Right atrium auricular region (tissue), 2 donors: ENCODE measurements at regions not wholly inside any gene's neighbourhood (a gene's known extent, or its start where the extent isn't known, plus 50 kb on each side); places are given as distances from the start of the nearest gene placed in this dataset.

Experiments used
- DNase-seq: peaks from one replicate; pipeline ENCODE4 v3.0.0-alpha.2; 2019; ENCODE audit warnings: low spot score
- H3K27ac ChIP-seq, 2 donors: fragments of 200-600 bp; sonication (generic); 1 replicate in 1 of 2; 2 replicates in 1 of 2; pipeline ENCODE4 v1.5.1; 2016 to 2019
- H3K27me3 ChIP-seq, 2 donors: fragments of 200-600 bp; sonication (generic); one replicate each; pipeline versions ENCODE4 v1.5.1 to v1.6.0; 2017 to 2019
- H3K36me3 ChIP-seq: fragments of 200-600 bp; sonication (generic); one replicate; pipeline ENCODE4 v1.5.1; 2016
- H3K4me1 ChIP-seq, 2 donors: fragments of 200-600 bp; sonication (generic); one replicate each; pipeline versions ENCODE4 v1.5.1 to v1.6.0; 2017 to 2019
- H3K4me3 ChIP-seq, 2 donors: fragments of 200-600 bp; sonication (generic); 1 replicate in 1 of 2; 2 replicates in 1 of 2; pipeline ENCODE4 v1.5.1; 2017 to 2019; ENCODE audit warnings: mild to moderate bottlenecking in 1 of 2, moderate library complexity in 1 of 2
- H3K9me3 ChIP-seq, 2 donors: fragments of 200-600 bp; sonication (generic); one replicate each; pipeline ENCODE4 v1.5.1; 2019
- TF ChIP-seq, protein P1 (sequence below), 2 donors: fragments of 200-600 bp; sonication (generic); IDR thresholded peaks; one replicate each; pipeline ENCODE4 v1.5.1; 2019; ENCODE audit warnings: antibody characterized with exemption in 2 of 2

DNA sequence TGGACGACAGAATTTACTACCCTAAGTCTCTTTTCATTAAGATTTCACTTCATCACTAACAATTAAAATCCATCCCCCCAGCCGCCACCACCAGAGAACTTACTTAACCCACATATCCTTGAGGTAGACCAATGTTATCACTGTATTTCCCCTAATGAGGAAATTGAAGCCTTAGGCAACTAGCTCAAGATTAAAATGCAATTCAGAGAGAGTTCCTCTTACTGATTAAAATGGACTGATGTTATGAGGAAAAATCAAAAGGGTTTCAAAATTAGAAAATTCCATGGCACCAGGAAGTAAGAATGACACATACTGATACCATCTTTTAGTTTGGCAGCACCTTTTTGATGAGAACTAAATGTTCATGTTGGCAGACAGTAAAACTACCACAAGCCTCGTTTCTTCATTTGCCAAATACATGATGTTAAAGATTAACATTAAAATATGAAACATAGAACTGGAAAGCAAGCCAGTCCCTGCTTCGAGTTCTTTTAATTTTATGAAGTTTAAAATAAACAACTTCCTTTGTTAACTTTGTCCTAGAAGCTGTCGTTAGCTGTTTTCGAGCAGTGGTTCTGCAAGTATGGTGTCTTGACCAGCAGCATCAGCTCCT, 69.3 kb upstream of the CCDC160 start:
- Histone ChIP-seq H3K4me3 (no peak overlapping the region), H3K27me3 (no peaks in the 10 kb centered on the region), H3K36me3 (no peaks in the 10 kb centered on the region), H3K27ac (no peak overlapping the region), H3K9me3 (no peaks in the 10 kb centered on the region), H3K4me1 (no peaks in the 10 kb centered on the region)
- TF ChIP-seq, protein P1, sequence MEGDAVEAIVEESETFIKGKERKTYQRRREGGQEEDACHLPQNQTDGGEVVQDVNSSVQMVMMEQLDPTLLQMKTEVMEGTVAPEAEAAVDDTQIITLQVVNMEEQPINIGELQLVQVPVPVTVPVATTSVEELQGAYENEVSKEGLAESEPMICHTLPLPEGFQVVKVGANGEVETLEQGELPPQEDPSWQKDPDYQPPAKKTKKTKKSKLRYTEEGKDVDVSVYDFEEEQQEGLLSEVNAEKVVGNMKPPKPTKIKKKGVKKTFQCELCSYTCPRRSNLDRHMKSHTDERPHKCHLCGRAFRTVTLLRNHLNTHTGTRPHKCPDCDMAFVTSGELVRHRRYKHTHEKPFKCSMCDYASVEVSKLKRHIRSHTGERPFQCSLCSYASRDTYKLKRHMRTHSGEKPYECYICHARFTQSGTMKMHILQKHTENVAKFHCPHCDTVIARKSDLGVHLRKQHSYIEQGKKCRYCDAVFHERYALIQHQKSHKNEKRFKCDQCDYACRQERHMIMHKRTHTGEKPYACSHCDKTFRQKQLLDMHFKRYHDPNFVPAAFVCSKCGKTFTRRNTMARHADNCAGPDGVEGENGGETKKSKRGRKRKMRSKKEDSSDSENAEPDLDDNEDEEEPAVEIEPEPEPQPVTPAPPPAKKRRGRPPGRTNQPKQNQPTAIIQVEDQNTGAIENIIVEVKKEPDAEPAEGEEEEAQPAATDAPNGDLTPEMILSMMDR (IDR thresholded peaks at IDR 0.05), result no peak
- no peak for DNase-seq

DNA sequence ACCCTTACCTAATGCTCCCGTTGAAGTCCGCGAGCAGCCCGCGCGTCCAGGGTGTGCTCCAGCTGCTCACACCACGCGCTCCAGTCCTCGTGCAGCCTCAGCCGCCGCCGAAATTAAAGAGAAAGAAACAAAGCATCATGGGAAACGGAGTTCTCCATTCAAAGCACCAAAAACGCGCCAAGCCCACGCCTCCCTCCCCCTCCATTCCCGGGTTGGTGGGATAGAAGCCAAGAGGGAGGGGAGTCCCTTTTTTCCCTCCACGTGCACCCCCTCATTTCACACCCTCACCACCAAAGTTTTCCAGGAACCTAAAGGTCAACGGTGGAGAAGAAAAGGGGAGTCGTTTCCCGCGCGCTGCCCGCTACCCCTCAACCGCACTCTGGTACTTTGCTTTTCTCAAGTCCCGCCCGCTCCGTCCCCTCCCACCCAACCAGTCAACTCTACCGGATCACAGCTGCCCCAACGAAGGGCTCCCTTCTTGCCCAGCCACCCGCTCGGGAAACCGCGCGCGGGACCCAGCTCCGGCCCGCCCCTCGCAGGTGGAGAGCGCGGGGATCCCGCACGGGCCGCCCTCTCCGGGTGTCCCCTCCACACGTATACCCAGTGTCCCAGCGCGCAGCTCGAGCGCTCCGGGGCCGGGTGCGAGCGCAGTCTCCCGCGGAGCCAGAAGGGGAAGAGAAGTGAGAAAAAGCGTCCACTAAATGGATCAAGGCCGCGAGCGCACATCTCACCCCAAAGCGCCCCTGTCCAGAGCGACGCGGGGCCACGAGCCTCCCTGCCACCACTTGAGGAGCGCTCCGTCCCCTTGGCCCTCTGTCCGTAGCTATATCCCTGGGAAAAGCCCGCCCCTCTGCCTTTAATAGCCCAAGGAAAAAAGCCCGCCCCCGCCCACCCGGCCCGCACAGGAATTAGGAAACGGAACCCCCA, 65.1 kb upstream of the CCDC160 start:
- Histone ChIP-seq H3K4me3 (peak overlapping the region; percentile 46 to 56), H3K27me3 (no peaks in the 10 kb centered on the region), H3K27ac (peak overlapping the region; percentile 36 to 54), H3K9me3 (no peaks in the 10 kb centered on the region), H3K4me1 (no peaks in the 10 kb centered on the region), H3K36me3 (no peaks in the 10 kb centered on the region)
- TF ChIP-seq, protein P1 (IDR thresholded peaks at IDR 0.05), result no peak
- DNase-seq, result no peak

DNA sequence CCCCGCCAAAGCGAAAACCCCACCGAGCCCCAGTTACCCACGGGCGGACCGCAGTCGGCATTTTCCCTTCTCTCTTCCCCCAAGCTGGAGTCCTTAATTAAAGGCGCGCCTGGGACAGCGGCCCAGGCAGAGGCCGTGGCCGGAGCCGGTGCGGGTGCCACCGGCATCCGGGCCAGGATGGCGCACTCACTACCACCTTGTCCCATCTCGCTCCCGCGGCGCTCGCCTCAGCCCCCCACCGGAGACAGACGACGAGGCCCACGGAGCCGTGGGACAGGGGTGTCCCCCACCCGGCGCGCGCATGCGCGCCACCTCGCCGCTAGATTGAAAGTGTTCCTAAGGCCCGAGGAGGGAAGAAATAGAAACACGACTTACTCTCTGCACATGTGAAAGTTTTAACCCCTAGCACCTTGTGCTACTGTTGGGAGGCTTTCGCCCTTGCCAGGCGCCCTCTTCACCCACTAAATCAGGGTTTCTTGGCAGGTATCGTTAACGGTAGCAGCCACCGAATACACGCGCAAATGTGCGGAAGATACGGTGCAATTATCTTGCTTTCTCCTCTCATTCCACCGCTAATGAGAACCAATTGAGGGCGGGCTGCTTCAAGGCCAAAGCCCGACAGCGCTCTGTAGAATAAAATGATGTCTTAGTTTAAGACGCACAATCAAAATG, 64.3 kb upstream of the CCDC160 start:
- H3K27me3 ChIP-seq, result no peaks in the 10 kb centered on the region
- peak overlapping the region; percentile 36 to 54 for H3K27ac ChIP-seq
- no peaks in the 10 kb centered on the region for H3K36me3 ChIP-seq
- H3K9me3 ChIP-seq, result no peaks in the 10 kb centered on the region
- no peak for DNase-seq
- no peaks in the 10 kb centered on the region for H3K4me1 ChIP-seq
- TF ChIP-seq, protein P1 (IDR thresholded peaks at IDR 0.05), result no peak
- H3K4me3 ChIP-seq, result peak overlapping the region; percentile 46 to 56

DNA sequence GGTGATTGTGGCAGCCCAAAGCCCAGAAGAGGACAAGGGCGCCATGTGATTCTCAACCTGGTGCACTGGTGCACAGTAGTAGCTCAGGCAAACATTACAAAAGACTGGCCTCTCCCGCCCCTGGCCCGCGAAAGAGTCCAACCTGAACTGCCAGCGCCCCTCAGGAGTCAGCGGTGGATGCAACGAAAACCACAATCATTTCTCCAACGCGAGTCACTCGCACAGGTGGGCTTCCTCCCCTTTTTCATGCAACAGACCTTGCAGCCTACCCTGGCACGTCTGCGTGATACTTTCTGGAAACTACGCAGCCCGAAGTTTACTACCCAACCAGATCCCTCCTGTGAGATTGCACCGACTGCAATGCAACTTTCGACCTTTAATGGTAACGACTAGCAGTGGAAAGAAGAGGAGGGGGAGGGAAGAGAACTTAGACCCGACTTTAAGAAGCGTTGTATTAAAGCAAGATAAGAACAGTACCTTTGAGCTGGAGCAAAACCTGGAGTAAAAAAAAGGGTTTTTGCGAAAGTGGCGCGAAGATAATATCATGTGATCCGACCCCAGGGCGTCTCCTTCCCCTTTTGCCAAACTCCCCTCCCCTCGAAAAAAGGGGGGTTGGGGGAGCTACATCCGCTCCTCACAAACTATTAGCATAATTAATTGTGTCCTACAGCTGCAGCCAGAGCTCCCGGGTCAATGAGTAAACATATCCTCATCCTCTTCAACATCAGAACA, 63.3 kb upstream of the CCDC160 start:
- Histone ChIP-seq H3K27me3 (no peaks in the 10 kb centered on the region), H3K27ac (no peak overlapping the region), H3K4me3 (peak overlapping the region; percentile 46 to 56), H3K9me3 (no peaks in the 10 kb centered on the region), H3K4me1 (no peaks in the 10 kb centered on the region), H3K36me3 (no peaks in the 10 kb centered on the region)
- DNase-seq, result no peak
- TF ChIP-seq, protein P1 (IDR thresholded peaks at IDR 0.05), result no peak

DNA sequence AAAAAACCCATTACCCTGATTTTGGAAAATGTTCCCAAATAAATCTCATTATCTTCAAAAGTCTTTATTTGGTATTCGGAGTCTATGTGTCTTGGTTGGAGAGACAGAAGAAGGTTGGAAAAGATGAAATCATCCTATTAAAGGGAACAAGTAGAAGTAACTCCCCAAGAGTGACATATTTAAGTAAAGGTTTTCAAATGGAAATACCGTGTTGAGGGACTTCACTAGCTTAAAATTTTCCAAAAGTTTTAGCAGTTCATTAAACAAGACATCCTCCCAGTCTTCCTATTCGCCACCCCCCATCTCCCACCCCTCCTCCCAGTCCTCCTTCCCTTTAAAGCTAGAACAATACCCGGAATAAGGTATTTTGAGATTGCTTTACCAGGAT, 62.7 kb upstream of the CCDC160 start:
- H3K27ac ChIP-seq, result no peak overlapping the region
- TF ChIP-seq, protein P1 (IDR thresholded peaks at IDR 0.05), result no peak
- no peak overlapping the region for H3K4me3 ChIP-seq
- H3K4me1 ChIP-seq, result no peaks in the 10 kb centered on the region
- H3K36me3 ChIP-seq, result no peaks in the 10 kb centered on the region
- no peaks in the 10 kb centered on the region for H3K27me3 ChIP-seq
- no peak for DNase-seq
- no peaks in the 10 kb centered on the region for H3K9me3 ChIP-seq
